Calu3 (cell line): ENCODE measurements at regions not wholly inside any gene's neighbourhood (a gene's known extent, or its start where the extent isn't known, plus 50 kb on each side); places are given as distances from the start of the nearest gene placed in this dataset.

Source experiments
- BruUV-seq: library from RNA; stranded (reverse); fragments of 400-500 nt; replicated peaks from 2 replicates; lab custom pipeline; 2021; lab: Mats Ljungman, UMichigan
- CTCF ChIA-PET: fragments of 300-600 bp; sonication (Branson Sonifier 250); formaldehyde crosslinking; loops from one replicate; lab custom pipeline; 2022; ENCODE audit warnings: antibody characterized with exemption; lab: Charles Lee
- DNase-seq: peaks from one replicate; pipeline ENCODE4 v3.0.0; 2022
- H3K27ac Mint-ChIP-seq: one replicate; pipeline ENCODE4 v1.8.0; 2022; ENCODE audit warnings: mixed read lengths; ENCODE audit not compliant: unreplicated experiment
- H3K27me3 Mint-ChIP-seq: one replicate; pipeline ENCODE4 v1.8.0; 2022; ENCODE audit warnings: mixed read lengths; ENCODE audit not compliant: unreplicated experiment
- H3K36me3 Mint-ChIP-seq: one replicate; pipeline ENCODE4 v1.8.0; 2022; ENCODE audit warnings: mild to moderate bottlenecking, moderate library complexity, mixed read lengths; ENCODE audit not compliant: insufficient read depth, unreplicated experiment
- H3K4me1 Mint-ChIP-seq: one replicate; pipeline ENCODE4 v1.8.0; 2022; ENCODE audit warnings: mild to moderate bottlenecking, low read depth, mixed read lengths; ENCODE audit not compliant: unreplicated experiment
- H3K4me3 Mint-ChIP-seq: one replicate; pipeline ENCODE4 v1.8.0; 2022; ENCODE audit warnings: mild to moderate bottlenecking, low read depth, moderate library complexity, mixed read lengths; ENCODE audit not compliant: unreplicated experiment
- H3K9me3 Mint-ChIP-seq: one replicate; pipeline ENCODE4 v1.8.0; 2022; ENCODE audit warnings: low read depth, mixed read lengths; ENCODE audit not compliant: unreplicated experiment
- CTCF ChIP-seq: fragments of 200-600 bp; IDR thresholded peaks from one replicate; pipeline ENCODE4 v1.8.0; 2022; ENCODE audit warnings: antibody characterized with exemption; ENCODE audit not compliant: unreplicated experiment
- intact Hi-C: fragments of 100-400 bp; cut with micrococcal nuclease; formaldehyde crosslinking; loops from one replicate; pipeline ENCODE4 v1.10.0; 2022; ENCODE audit not compliant: unreplicated experiment

- BruUV-seq = no TSS peak
- no peak for DNase-seq
- Mint-ChIP-seq H3K9me3 (no peaks in the 10 kb centered on the region), H3K4me3 (no peak overlapping the region), H3K27ac (no peak overlapping the region), H3K36me3 (no peaks in the 10 kb centered on the region), H3K4me1 (no peaks in the 10 kb centered on the region), H3K27me3 (no peaks in the 10 kb centered on the region)
- CTCF ChIA-PET = no interaction called here
- no peak for TF ChIP-seq CTCF
- intact Hi-C loops = no loop called here
These were observed 118.1 kb downstream of the HNRNPD start for GRCh38 chr4:82255657-82256056.

- Mint-ChIP-seq H3K36me3 (no peaks in the 10 kb centered on the region), H3K9me3 (peaks cover 1% of the 10 kb centered on the region), H3K4me1 (peaks cover 25% of the 10 kb centered on the region), H3K27ac (peak overlapping the region; percentile 46), H3K27me3 (no peaks in the 10 kb centered on the region), H3K4me3 (no peak overlapping the region)
- BruUV-seq = no TSS peak
- no peak for DNase-seq
- CTCF ChIA-PET = no interaction called here
- intact Hi-C loops = no loop called here
- TF ChIP-seq CTCF = no peak
These were observed 124.7 kb downstream of the HNRNPD start for GRCh38 chr4:82248903-82249632.

GRCh38 chr4:82247629-82248028 is 126.2 kb downstream of the HNRNPD start:
- peak overlapping the region; percentile 46 for H3K27ac Mint-ChIP-seq
- H3K27me3 Mint-ChIP-seq = no peaks in the 10 kb centered on the region
- no peak overlapping the region for H3K4me3 Mint-ChIP-seq
- no peak for DNase-seq
- intact Hi-C loops = no loop called here
- H3K4me1 Mint-ChIP-seq = peaks cover 25% of the 10 kb centered on the region
- no TSS peak for BruUV-seq
- TF ChIP-seq CTCF = no peak
- peaks cover 2% of the 10 kb centered on the region for H3K9me3 Mint-ChIP-seq
- CTCF ChIA-PET = interaction anchor here (0.5 to 1.3 kb wide), 2 partner anchors 37 to 867 kb away, joined by 3 read pairs; no protein-coding TSS in a partner anchor
- H3K36me3 Mint-ChIP-seq = no peaks in the 10 kb centered on the region

GRCh38 chr4:82247171-82247570 is 126.6 kb downstream of the HNRNPD start:
- no peaks in the 10 kb centered on the region for H3K36me3 Mint-ChIP-seq
- DNase-seq = no peak
- CTCF ChIA-PET = interaction anchor here (0.5 to 1.3 kb wide), 2 partner anchors 38 to 867 kb away, joined by 3 read pairs; no protein-coding TSS in a partner anchor
- peaks cover 25% of the 10 kb centered on the region for H3K4me1 Mint-ChIP-seq
- H3K4me3 Mint-ChIP-seq = no peak overlapping the region
- no TSS peak for BruUV-seq
- H3K27me3 Mint-ChIP-seq = no peaks in the 10 kb centered on the region
- intact Hi-C loops = no loop called here
- H3K9me3 Mint-ChIP-seq = peaks cover 2% of the 10 kb centered on the region
- H3K27ac Mint-ChIP-seq = peak overlapping the region; percentile 46
- no peak for TF ChIP-seq CTCF
